Loucy (cell line): ENCODE measurements at regions not wholly inside any gene's neighbourhood (a gene's known extent, or its start where the extent isn't known, plus 50 kb on each side); places are given as distances from the start of the nearest gene placed in this dataset.

ENCODE experiments used
- H2AFZ ChIP-seq: fragments of 200-600 bp; sonication (generic); 2 replicates; pipeline ENCODE4 v1.6.0; 2016; ENCODE audit warnings: antibody characterized with exemption, mild to moderate bottlenecking, low read length, moderate library complexity
- H3F3A ChIP-seq: fragments of 200-600 bp; 2 replicates; pipeline ENCODE4 v1.6.0; 2016; ENCODE audit warnings: antibody characterized with exemption, low read depth, mild to moderate bottlenecking
- H3K27me3 ChIP-seq: fragments of 200-600 bp; sonication (generic); 2 replicates; pipeline ENCODE4 v1.6.1; 2014; ENCODE audit warnings: low read length, mild to moderate bottlenecking; ENCODE audit not compliant: insufficient read depth, poor library complexity, severe bottlenecking
- H3K36me3 ChIP-seq: fragments of 200-600 bp; sonication (generic); 2 replicates; pipeline ENCODE4 v1.6.1; 2016; ENCODE audit warnings: low read length; ENCODE audit not compliant: insufficient read depth
- H3K4me1 ChIP-seq: fragments of 200-600 bp; sonication (generic); 2 replicates; pipeline ENCODE4 v1.5.1; 2014; ENCODE audit warnings: low read length, mild to moderate bottlenecking; ENCODE audit not compliant: insufficient read depth, poor library complexity, severe bottlenecking
- H3K4me2 ChIP-seq: fragments of 200-600 bp; sonication (generic); 2 replicates; pipeline ENCODE4 v1.6.0; 2014; ENCODE audit warnings: antibody characterized with exemption, low read length, low read depth, mild to moderate bottlenecking; ENCODE audit not compliant: poor library complexity, severe bottlenecking
- H3K4me3 ChIP-seq: fragments of 200-600 bp; sonication (generic); 2 replicates; pipeline ENCODE4 v1.5.1; 2014; ENCODE audit warnings: low read length, mild to moderate bottlenecking, mixed read lengths; ENCODE audit not compliant: poor library complexity, severe bottlenecking
- H3K79me2 ChIP-seq: fragments of 200-600 bp; sonication (generic); 2 replicates; pipeline ENCODE4 v1.6.1; 2014; ENCODE audit warnings: low read length; ENCODE audit not compliant: insufficient read depth
- H3K9ac ChIP-seq: fragments of 200-600 bp; sonication (generic); 2 replicates; pipeline ENCODE4 v1.6.0; 2014; ENCODE audit warnings: mild to moderate bottlenecking, low read depth, low read length, moderate library complexity; ENCODE audit not compliant: poor library complexity, severe bottlenecking
- H3K9me2 ChIP-seq: fragments of 200-600 bp; sonication (generic); replicated peaks from 2 replicates; pipeline ENCODE4 v1.6.1; 2016; ENCODE audit warnings: low read depth, low read length, mixed read lengths
- H3K9me3 ChIP-seq: fragments of 200-600 bp; sonication (generic); 2 replicates; pipeline ENCODE4 v1.6.1; 2014; ENCODE audit warnings: mild to moderate bottlenecking, antibody characterized with exemption, low read length, low read depth; ENCODE audit not compliant: insufficient read depth
- H4K20me1 ChIP-seq: fragments of 200-600 bp; sonication (generic); 2 replicates; pipeline ENCODE4 v1.6.0; 2014; ENCODE audit warnings: antibody characterized with exemption, low read length, mild to moderate bottlenecking; ENCODE audit not compliant: insufficient read depth, poor library complexity, severe bottlenecking
- CTCF ChIP-seq: fragments of 200-600 bp; sonication (generic); conservative IDR thresholded peaks from 2 replicates; pipeline ENCODE4 v1.5.1; 2014; ENCODE audit warnings: mild to moderate bottlenecking, antibody characterized with exemption, low read length
- EZH2phosphoT487 ChIP-seq: fragments of 200-600 bp; IDR thresholded peaks from 2 replicates; pipeline ENCODE4 v1.6.1; 2018; ENCODE audit warnings: antibody characterized with exemption, mild to moderate bottlenecking, moderate library complexity, borderline replicate concordance

GRCh38 chr17:73972056-73972455 lies 231.4 kb upstream of the RPL38 start:
- H2AFZ ChIP-seq: no peak overlapping the region
- H3K4me1 ChIP-seq: no peaks in the 10 kb centered on the region
- H3K4me2 ChIP-seq: no peak overlapping the region
- H3K9me2 ChIP-seq: no peaks in the 10 kb centered on the region
- H3K9me3 ChIP-seq: no peaks in the 10 kb centered on the region
- no peaks in the 10 kb centered on the region for H3K79me2 ChIP-seq
- TF ChIP-seq EZH2phosphoT487 (no peak), CTCF (no peak)
- no peaks in the 10 kb centered on the region for H3F3A ChIP-seq
- no peak overlapping the region for H3K4me3 ChIP-seq
- no peaks in the 10 kb centered on the region for H3K36me3 ChIP-seq
- no peaks in the 10 kb centered on the region for H3K27me3 ChIP-seq
- no peaks in the 10 kb centered on the region for H4K20me1 ChIP-seq
- no peak overlapping the region for H3K9ac ChIP-seq

- no peaks in the 10 kb centered on the region for H3K27me3 ChIP-seq
- H3K36me3 ChIP-seq: no peaks in the 10 kb centered on the region
- no peaks in the 10 kb centered on the region for H3K9me3 ChIP-seq
- H3K4me2 ChIP-seq: no peak overlapping the region
- H3K9me2 ChIP-seq: no peaks in the 10 kb centered on the region
- no peaks in the 10 kb centered on the region for H3F3A ChIP-seq
- H3K9ac ChIP-seq: no peak overlapping the region
- no peaks in the 10 kb centered on the region for H3K4me1 ChIP-seq
- H2AFZ ChIP-seq: no peak overlapping the region
- H3K79me2 ChIP-seq: no peaks in the 10 kb centered on the region
- H3K4me3 ChIP-seq: no peak overlapping the region
- no peak for TF ChIP-seq EZH2phosphoT487
- TF ChIP-seq CTCF: no peak
- no peaks in the 10 kb centered on the region for H4K20me1 ChIP-seq
Measured at GRCh38 chr17:73972901-73973300, 230.6 kb upstream of the RPL38 start.

- Histone ChIP-seq H3K4me1 (no peaks in the 10 kb centered on the region), H3K9ac (no peak overlapping the region), H3K79me2 (no peaks in the 10 kb centered on the region), H3K4me2 (no peak overlapping the region), H3K27me3 (no peaks in the 10 kb centered on the region), H3F3A (no peaks in the 10 kb centered on the region), H3K36me3 (no peaks in the 10 kb centered on the region), H2AFZ (no peak overlapping the region), H3K9me2 (no peaks in the 10 kb centered on the region), H3K9me3 (no peaks in the 10 kb centered on the region), H4K20me1 (no peaks in the 10 kb centered on the region), H3K4me3 (no peak overlapping the region)
- no peak for TF ChIP-seq CTCF
Measured at GRCh38 chr17:73973586-73974409, 229.7 kb upstream of the RPL38 start.
